Gastrocnemius medialis (tissue), 4 donors: ENCODE measurements at regions not wholly inside any gene's neighbourhood (a gene's known extent, or its start where the extent isn't known, plus 50 kb on each side); places are given as distances from the start of the nearest gene placed in this dataset.

Experiments
- POLR2A ChIP-seq, 2 donors: fragments of 450-650 bp; IDR thresholded peaks; one replicate each; pipeline ENCODE4 v1.6.1; 2017; ENCODE audit warnings: antibody characterized with exemption in 2 of 2, mild to moderate bottlenecking in 2 of 2, moderate library complexity in 2 of 2
- TF ChIP-seq, protein P1 (sequence below), 5 experiments: fragments of 450-650 bp in 3 of 5; fragments of 200-600 bp in 2 of 5; sonication (generic) in 2 of 5; IDR thresholded peaks in 4 of 5; conservative IDR thresholded peaks in 1 of 5; 1 replicate in 4 of 5; 2 replicates in 1 of 5; pipeline ENCODE4 v1.5.1; 2016 to 2019; ENCODE audit warnings: antibody characterized with exemption in 5 of 5, mild to moderate bottlenecking in 3 of 5, moderate library complexity in 3 of 5

DNA sequence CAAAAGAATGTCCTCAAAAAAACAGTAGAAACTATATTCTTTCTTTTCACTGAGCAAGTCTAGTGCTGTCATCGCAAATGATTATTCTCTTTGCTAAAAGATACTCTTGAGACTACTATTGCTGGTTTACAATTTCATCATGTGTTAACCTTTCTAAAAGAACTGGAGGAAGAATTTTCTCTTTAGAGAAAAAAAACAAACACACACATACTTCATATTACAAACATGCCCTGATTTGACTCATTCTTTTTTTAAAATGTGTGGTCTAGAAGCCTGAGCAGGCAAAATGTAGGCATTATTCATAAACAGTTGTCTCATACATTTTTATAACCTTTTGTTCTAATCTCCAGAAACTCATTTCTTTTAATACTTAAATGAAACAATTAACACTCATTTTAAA, 60.6 kb upstream of the FAT4 start:
- TF ChIP-seq, protein P1, sequence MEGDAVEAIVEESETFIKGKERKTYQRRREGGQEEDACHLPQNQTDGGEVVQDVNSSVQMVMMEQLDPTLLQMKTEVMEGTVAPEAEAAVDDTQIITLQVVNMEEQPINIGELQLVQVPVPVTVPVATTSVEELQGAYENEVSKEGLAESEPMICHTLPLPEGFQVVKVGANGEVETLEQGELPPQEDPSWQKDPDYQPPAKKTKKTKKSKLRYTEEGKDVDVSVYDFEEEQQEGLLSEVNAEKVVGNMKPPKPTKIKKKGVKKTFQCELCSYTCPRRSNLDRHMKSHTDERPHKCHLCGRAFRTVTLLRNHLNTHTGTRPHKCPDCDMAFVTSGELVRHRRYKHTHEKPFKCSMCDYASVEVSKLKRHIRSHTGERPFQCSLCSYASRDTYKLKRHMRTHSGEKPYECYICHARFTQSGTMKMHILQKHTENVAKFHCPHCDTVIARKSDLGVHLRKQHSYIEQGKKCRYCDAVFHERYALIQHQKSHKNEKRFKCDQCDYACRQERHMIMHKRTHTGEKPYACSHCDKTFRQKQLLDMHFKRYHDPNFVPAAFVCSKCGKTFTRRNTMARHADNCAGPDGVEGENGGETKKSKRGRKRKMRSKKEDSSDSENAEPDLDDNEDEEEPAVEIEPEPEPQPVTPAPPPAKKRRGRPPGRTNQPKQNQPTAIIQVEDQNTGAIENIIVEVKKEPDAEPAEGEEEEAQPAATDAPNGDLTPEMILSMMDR (IDR thresholded peaks at IDR 0.05 in 4 of 5, conservative IDR thresholded peaks at IDR 0.05 in 1 of 5): no peak
- no peak for TF ChIP-seq POLR2A (IDR thresholded peaks at IDR 0.05)
